K562 (cell line): ENCODE measurements at regions not wholly inside any gene's neighbourhood (a gene's known extent, or its start where the extent isn't known, plus 50 kb on each side); places are given as distances from the start of the nearest gene placed in this dataset.

Experiments used
- ATAC-seq: fragments of 200-7000 bp; cut with Tn5 transposase; 3 replicates; pipeline ENCODE4 v1.9.1; 2020; ENCODE audit warnings: moderate library complexity
- BruUV-seq: library from RNA; stranded (reverse); fragments of 400-500 nt; replicated peaks from 2 replicates; lab custom pipeline; 2021; lab: Mats Ljungman, UMichigan
- CTCF ChIA-PET: fragments of 300-600 bp; formaldehyde crosslinking; extraction: SDS; loops from one replicate; lab custom pipeline; 2021; ENCODE audit warnings: low intra/inter-chr PET ratio; lab: Yijun Ruan, JAX
- POLR2A ChIA-PET: fragments of 300-600, 350-650 bp; sonication (Branson Sonifier 250); formaldehyde crosslinking; extraction: SDS; loops from one replicate; lab custom pipeline; 2021; ENCODE audit warnings: antibody characterized with exemption, inconsistent platforms; lab: Yijun Ruan, JAX
- DNase-seq, 4 experiments: peaks; one replicate each; pipeline versions ENCODE4 v3.0.0 to v3.0.0-alpha.2; 2011 to 2018; ENCODE audit warnings: low spot score in 3 of 4, mixed read lengths in 3 of 4; ENCODE audit errors: extremely low read depth in 1 of 4
- FAIRE-seq: peaks from 2 replicates; lab custom pipeline; 2011; peaks lifted over from hg19 to GRCh38; lab: Jason Lieb, UNC
- H2AFZ ChIP-seq: 2 replicates; pipeline ENCODE4 v1.6.0; 2011; ENCODE audit warnings: low read depth, low read length, control low read depth, inconsistent platforms
- H3K27ac ChIP-seq: fragments of 200-600 bp; 3 replicates; pipeline ENCODE4 v1.8.0; 2011; ENCODE audit warnings: low read depth, mild to moderate bottlenecking, control low read depth, inconsistent platforms, low read length, moderate library complexity, mixed read lengths; ENCODE audit errors: extremely low read depth
- H3K27me3 ChIP-seq, 2 experiments: fragments of 300-600 bp in 1 of 2; 2 replicates in 1 of 2; 3 replicates in 1 of 2; pipeline versions ENCODE4 v1.6.0 to v1.8.0; 2011; ENCODE audit warnings: inconsistent platforms in 2 of 2, low read length in 2 of 2, mild to moderate bottlenecking in 1 of 2, mixed read lengths in 1 of 2, moderate library complexity in 1 of 2; ENCODE audit not compliant: control insufficient read depth in 2 of 2, insufficient read depth in 2 of 2
- H3K36me3 ChIP-seq: fragments of 300-600 bp; 3 replicates; pipeline ENCODE4 v1.8.0; 2011; ENCODE audit warnings: mild to moderate bottlenecking, low read length, inconsistent platforms; ENCODE audit not compliant: control insufficient read depth, insufficient read depth
- H3K4me1 ChIP-seq, 2 experiments: fragments of 200-600 bp in 1 of 2; replicated peaks in 1 of 2; 2 replicates in 1 of 2; 3 replicates in 1 of 2; pipeline versions ENCODE4 v1.5.1 to v1.8.0; 2011; ENCODE audit warnings: inconsistent platforms in 2 of 2, low read length in 2 of 2, mild to moderate bottlenecking in 1 of 2, mixed read lengths in 1 of 2, moderate library complexity in 1 of 2; ENCODE audit not compliant: control insufficient read depth in 2 of 2, insufficient read depth in 2 of 2
- H3K4me2 ChIP-seq: 2 replicates; pipeline ENCODE4 v1.6.1; 2011; ENCODE audit warnings: low read length, control low read depth, inconsistent platforms, mixed read lengths; ENCODE audit not compliant: insufficient read depth
- H3K4me3 ChIP-seq: fragments of 200-600 bp; sonication (generic), shearing (Covaris generic); 2 replicates; pipeline ENCODE4 v1.5.1; 2016; ENCODE audit warnings: control low read depth, inconsistent platforms
- H3K79me2 ChIP-seq: fragments of 200-600 bp; 3 replicates; pipeline ENCODE4 v1.8.0; 2011; ENCODE audit warnings: low read length, inconsistent platforms; ENCODE audit not compliant: control insufficient read depth, insufficient read depth
- H3K9ac ChIP-seq, 2 experiments: 2 replicates each; pipeline versions ENCODE4 v1.6.0 to v1.6.1; 2011; ENCODE audit warnings: low read depth in 2 of 2, low read length in 2 of 2, control low read depth in 1 of 2, inconsistent platforms in 1 of 2, mild to moderate bottlenecking in 1 of 2, mixed read lengths in 1 of 2; ENCODE audit not compliant: insufficient read depth in 1 of 2
- H3K9me1 ChIP-seq: one replicate; pipeline ENCODE4 v1.6.0; 2011; ENCODE audit warnings: inconsistent platforms, mild to moderate bottlenecking, low read length, moderate library complexity; ENCODE audit not compliant: control insufficient read depth, insufficient read depth
- H3K9me3 ChIP-seq: replicated peaks from 2 replicates; pipeline ENCODE4 v1.5.1; 2011; ENCODE audit warnings: low read depth, low read length, inconsistent platforms; ENCODE audit not compliant: control insufficient read depth, insufficient read depth
- H4K20me1 ChIP-seq: replicated peaks from 2 replicates; pipeline ENCODE4 v1.6.1; 2011; ENCODE audit warnings: low read length, inconsistent platforms, mixed read lengths; ENCODE audit not compliant: control insufficient read depth, insufficient read depth
- ATF1 ChIP-seq, 2 experiments: fragments of 450-650 bp in 1 of 2; IDR thresholded peaks; 2 replicates each; pipeline ENCODE4 v1.6.1; 2016; ENCODE audit warnings: missing compliant biosample characterization in 1 of 2, missing genetic modification characterization in 1 of 2
- E2F1 ChIP-seq: sonication (generic); formaldehyde crosslinking; IDR thresholded peaks from 2 replicates; pipeline ENCODE4 v1.8.1; 2023; ENCODE audit warnings: mild to moderate bottlenecking, missing genetic modification reagents, moderate library complexity
- ESRRA ChIP-seq: fragments of 450-650 bp; IDR thresholded peaks from 2 replicates; pipeline ENCODE4 v1.6.1; 2014; ENCODE audit warnings: low read depth, mild to moderate bottlenecking, moderate library complexity, borderline replicate concordance
- GABPA ChIP-seq: fragments of 200-800 bp; sonication (Bioruptor generic); conservative IDR thresholded peaks from 2 replicates; pipeline ENCODE4 v1.6.1; 2016; ENCODE audit warnings: low read depth, missing genetic modification characterization, missing compliant biosample characterization
- KLF10 ChIP-seq: fragments of 250-450 bp; sonication (Bioruptor Pico); IDR thresholded peaks from 2 replicates; pipeline ENCODE4 v1.6.1; 2021; ENCODE audit warnings: matching md5 sums
- MAX ChIP-seq: sonication (generic); formaldehyde crosslinking; IDR thresholded peaks from 2 replicates; pipeline ENCODE4 v1.9.0; 2022; ENCODE audit warnings: mild to moderate bottlenecking, missing genetic modification reagents
- MCM2 ChIP-seq: fragments of 450-650 bp; IDR thresholded peaks from 2 replicates; pipeline ENCODE4 v1.6.1; 2017; ENCODE audit warnings: low read depth, mild to moderate bottlenecking
- NCOA2 ChIP-seq, 2 experiments: fragments of 450-650 bp; IDR thresholded peaks; 2 replicates each; pipeline ENCODE4 v1.6.1; 2018; ENCODE audit warnings: mild to moderate bottlenecking in 2 of 2, moderate library complexity in 1 of 2; ENCODE audit not compliant: partially characterized antibody in 2 of 2
- NKRF ChIP-seq: fragments of 450-650 bp; IDR thresholded peaks from 2 replicates; pipeline ENCODE4 v1.6.1; 2016; ENCODE audit warnings: borderline replicate concordance
- PCBP2 ChIP-seq: fragments of 200-400 bp; formaldehyde crosslinking; IDR thresholded peaks from 2 replicates; pipeline ENCODE4 v1.6.1; 2018; ENCODE audit warnings: low read length, low read depth, mild to moderate bottlenecking, moderate library complexity; ENCODE audit not compliant: poor library complexity, severe bottlenecking
- PHF20 ChIP-seq: fragments of 450-650 bp; IDR thresholded peaks from 2 replicates; pipeline ENCODE4 v1.6.1; 2018; ENCODE audit not compliant: partially characterized antibody
- SLC30A9 ChIP-seq: fragments of 250-450 bp; sonication (Bioruptor Pico); IDR thresholded peaks from 2 replicates; pipeline ENCODE4 v1.8.0; 2022; ENCODE audit warnings: mild to moderate bottlenecking, moderate library complexity
- SMARCC2 ChIP-seq: fragments of 450-650 bp; IDR thresholded peaks from 2 replicates; pipeline ENCODE4 v1.6.1; 2017; ENCODE audit warnings: antibody characterized with exemption, moderate library complexity, mild to moderate bottlenecking, low read depth
- SOX6 ChIP-seq: fragments of 450-650 bp; IDR thresholded peaks from 2 replicates; pipeline ENCODE4 v1.6.1; 2014; ENCODE audit warnings: mild to moderate bottlenecking
- ZNF24 ChIP-seq: fragments of 450-650 bp; IDR thresholded peaks from 2 replicates; pipeline ENCODE4 v1.6.1; 2016
- ZNF512 ChIP-seq: IDR thresholded peaks from 2 replicates; pipeline ENCODE4 v1.6.1; 2016; ENCODE audit warnings: missing genetic modification characterization, missing compliant biosample characterization
- ZNF707 ChIP-seq: fragments of 250-450 bp; sonication (Bioruptor Pico); conservative IDR thresholded peaks from 2 replicates; pipeline ENCODE4 v1.8.0; 2022; ENCODE audit warnings: inconsistent platforms, mild to moderate bottlenecking, moderate library complexity
- WGBS: fragments of 100-300 bp; shearing (Covaris generic); methylation state at CpG from one replicate; pipeline ENCODE4 v1.1.6; 2016; ENCODE audit warnings: low coverage, mixed read lengths; ENCODE audit not compliant: insufficient coverage; ENCODE audit errors: missing lambda C conversion rate; 5-methylcytosine and 5-hydroxymethylcytosine counted together
- in situ Hi-C: fragments of 300-500 bp; cut with MboI; formaldehyde crosslinking; loops from 4 replicates; pipeline ENCODE4 v1.15.0; 2018; ENCODE audit warnings: inconsistent platforms, mixed read lengths
- intact Hi-C: fragments of 100-400 bp; cut with micrococcal nuclease; formaldehyde crosslinking; loops from 2 replicates; pipeline ENCODE4 v1.14.2; 2022

GRCh38 chrX:96474029-96474740 lies 210.5 kb upstream of the DIAPH2 start:
- 0% methylated on average over 3 of the region's 4 CpGs for WGBS
- Histone ChIP-seq H3K79me2 (no peaks in the 10 kb centered on the region), H3K4me3 (no peak overlapping the region), H3K9me1 (no peaks in the 10 kb centered on the region), H3K36me3 (no peaks in the 10 kb centered on the region), H3K9ac (no peak overlapping the region), H3K27ac (no peak overlapping the region), H4K20me1 (no peaks in the 10 kb centered on the region), H3K27me3 (no peaks in the 10 kb centered on the region), H3K9me3 (no peaks in the 10 kb centered on the region), H3K4me1 (no peaks in the 10 kb centered on the region), H3K4me2 (no peak overlapping the region), H2AFZ (no peak overlapping the region)
- ChIA-PET POLR2A (no interaction called here), CTCF (no interaction called here)
- DNase-seq (no peak), ATAC-seq (no peak), FAIRE-seq (no peak)
- intact Hi-C loops, result no loop called here
- in situ Hi-C loops, result no loop called here
- TF ChIP-seq MAX (CRISPR knock-in tag), result no peak
- no peak for TF ChIP-seq GABPA (tag)
- no peak for TF ChIP-seq MCM2
- no peak for TF ChIP-seq ZNF512 (tag)
- TF ChIP-seq SMARCC2, result no peak
- no peak for TF ChIP-seq SOX6
- no peak for TF ChIP-seq KLF10 (CRISPR knock-in tag)
- TF ChIP-seq E2F1 (CRISPR knock-in tag), result no peak
- TF ChIP-seq PHF20, result no peak
- TF ChIP-seq SLC30A9 (CRISPR knock-in tag), result no peak
- TF ChIP-seq PCBP2, result no peak
- TF ChIP-seq ZNF24, result no peak
- no peak for TF ChIP-seq ATF1 (CRISPR knock-in tag; IDR thresholded peaks at IDR 0.05)
- TF ChIP-seq ATF1 (tag; IDR thresholded peaks at IDR 0.05), result no peak
- no peak for TF ChIP-seq NCOA2 (IDR thresholded peaks at IDR 0.05; ENCODE audit: partially characterized antibody in 2 of 2)
- TF ChIP-seq ESRRA, result no peak
- TF ChIP-seq NKRF, result no peak
- no peak for TF ChIP-seq ZNF707 (CRISPR knock-in tag)
- no TSS peak for BruUV-seq
